Mammary epithelial cell (primary cell): ENCODE measurements at regions not wholly inside any gene's neighbourhood (a gene's known extent, or its start where the extent isn't known, plus 50 kb on each side); places are given as distances from the start of the nearest gene placed in this dataset.

Experiments used
- EZH2 ChIP-seq: IDR thresholded peaks from 2 replicates; pipeline ENCODE4 v1.6.1; 2012; ENCODE audit warnings: low read length, inconsistent platforms, borderline replicate concordance
- TF ChIP-seq, protein P1 (sequence below), 2 donors: IDR thresholded peaks in 1 of 2; conservative IDR thresholded peaks in 1 of 2; 2 replicates each; pipeline ENCODE4 v1.5.1; 2011 to 2012; ENCODE audit warnings: inconsistent platforms in 2 of 2, low read length in 2 of 2, mild to moderate bottlenecking in 2 of 2, control low read depth in 1 of 2, low read depth in 1 of 2; ENCODE audit not compliant: insufficient read depth in 1 of 2; ENCODE audit errors: extremely low read depth in 1 of 2

DNA sequence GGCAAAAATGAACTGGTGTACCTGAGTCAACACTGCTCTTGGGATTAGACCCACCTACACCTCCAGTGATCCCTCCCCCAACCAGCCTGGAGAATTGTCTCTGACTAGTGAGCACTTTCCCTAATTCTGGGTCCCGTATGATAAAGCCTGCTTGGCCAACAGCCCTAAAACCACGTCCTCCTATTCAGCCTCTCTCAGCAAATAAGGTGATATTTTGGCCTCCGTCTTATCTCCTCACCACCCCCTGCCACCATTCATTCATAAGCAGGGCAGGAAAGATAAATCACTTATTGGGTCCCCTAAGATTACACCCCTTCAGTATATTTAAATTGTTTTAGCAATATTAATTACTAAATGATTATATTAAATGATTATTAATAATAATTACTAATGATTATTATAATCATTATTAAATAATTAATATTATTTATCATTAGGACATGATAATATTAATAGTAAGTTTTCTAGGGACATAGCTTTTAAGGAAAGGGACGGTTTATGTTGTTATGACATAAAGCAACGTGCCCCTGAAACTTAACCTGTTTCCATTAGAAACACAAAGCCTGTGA, 108.0 kb downstream of the DUSP10 start:
- TF ChIP-seq, protein P1, sequence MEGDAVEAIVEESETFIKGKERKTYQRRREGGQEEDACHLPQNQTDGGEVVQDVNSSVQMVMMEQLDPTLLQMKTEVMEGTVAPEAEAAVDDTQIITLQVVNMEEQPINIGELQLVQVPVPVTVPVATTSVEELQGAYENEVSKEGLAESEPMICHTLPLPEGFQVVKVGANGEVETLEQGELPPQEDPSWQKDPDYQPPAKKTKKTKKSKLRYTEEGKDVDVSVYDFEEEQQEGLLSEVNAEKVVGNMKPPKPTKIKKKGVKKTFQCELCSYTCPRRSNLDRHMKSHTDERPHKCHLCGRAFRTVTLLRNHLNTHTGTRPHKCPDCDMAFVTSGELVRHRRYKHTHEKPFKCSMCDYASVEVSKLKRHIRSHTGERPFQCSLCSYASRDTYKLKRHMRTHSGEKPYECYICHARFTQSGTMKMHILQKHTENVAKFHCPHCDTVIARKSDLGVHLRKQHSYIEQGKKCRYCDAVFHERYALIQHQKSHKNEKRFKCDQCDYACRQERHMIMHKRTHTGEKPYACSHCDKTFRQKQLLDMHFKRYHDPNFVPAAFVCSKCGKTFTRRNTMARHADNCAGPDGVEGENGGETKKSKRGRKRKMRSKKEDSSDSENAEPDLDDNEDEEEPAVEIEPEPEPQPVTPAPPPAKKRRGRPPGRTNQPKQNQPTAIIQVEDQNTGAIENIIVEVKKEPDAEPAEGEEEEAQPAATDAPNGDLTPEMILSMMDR (conservative IDR thresholded peaks at IDR 0.05 in 1 of 2, IDR thresholded peaks at IDR 0.05 in 1 of 2; ENCODE audit: extremely low read depth in 1 of 2, insufficient read depth in 1 of 2, low read depth in 1 of 2, low read length in 2 of 2): no peak
- no peak for TF ChIP-seq EZH2
